Upper lobe of left lung (tissue), 6 donors: ENCODE measurements at regions not wholly inside any gene's neighbourhood (a gene's known extent, or its start where the extent isn't known, plus 50 kb on each side); places are given as distances from the start of the nearest gene placed in this dataset.
A peak's percentile ranks its signal among the peaks of the same experiment; 100 is the strongest.

Experiments used
- ATAC-seq, 2 donors: fragments of 200-7000 bp; cut with Tn5 transposase; one replicate each; pipeline ENCODE4 v1.9.1; 2022; ENCODE audit warnings: mild to moderate bottlenecking in 2 of 2, moderate library complexity in 2 of 2; ENCODE audit not compliant: low FRiP score in 2 of 2
- DNase-seq, 2 donors: peaks; one replicate each; pipeline ENCODE4 v3.0.0-alpha.2; 2019 to 2020
- H3K27ac ChIP-seq, 4 donors: fragments of 200-600 bp; sonication (generic); one replicate each; pipeline ENCODE4 v1.5.1; 2016 to 2019
- H3K27me3 ChIP-seq, 4 donors: fragments of 200-600 bp; sonication (generic); one replicate each; pipeline ENCODE4 v1.5.1; 2017 to 2019
- H3K36me3 ChIP-seq, 4 donors: fragments of 200-600 bp; sonication (generic); one replicate each; pipeline ENCODE4 v1.5.1; 2016 to 2019
- H3K4me1 ChIP-seq, 4 donors: fragments of 200-600 bp; sonication (generic); one replicate each; pipeline ENCODE4 v1.5.1; 2018 to 2019
- H3K4me3 ChIP-seq, 4 donors: fragments of 200-600 bp; sonication (generic); one replicate each; pipeline ENCODE4 v1.5.1; 2017 to 2019; ENCODE audit warnings: mild to moderate bottlenecking in 2 of 4, moderate library complexity in 1 of 4
- H3K9me3 ChIP-seq, 4 donors: fragments of 200-600 bp; sonication (generic); one replicate each; pipeline ENCODE4 v1.5.1; 2018 to 2019
- CTCF ChIP-seq, 6 experiments: fragments of 450-650 bp in 4 of 6; fragments of 200-600 bp in 2 of 6; sonication (generic) in 2 of 6; IDR thresholded peaks; one replicate each; pipeline ENCODE4 v1.5.1; 2016 to 2019; ENCODE audit warnings: antibody characterized with exemption in 6 of 6
- EP300 ChIP-seq, 4 donors: sonication (generic); formaldehyde crosslinking; IDR thresholded peaks; one replicate each; pipeline ENCODE4 v1.5.1; 2017; ENCODE audit warnings: antibody characterized with exemption in 4 of 4, control low read depth in 2 of 4
- POLR2A ChIP-seq, 4 donors: fragments of 450-650 bp; IDR thresholded peaks; one replicate each; pipeline ENCODE4 v1.5.1; 2016 to 2017; ENCODE audit warnings: antibody characterized with exemption in 4 of 4, mild to moderate bottlenecking in 2 of 4
- POLR2AphosphoS5 ChIP-seq, 2 donors: sonication (generic); formaldehyde crosslinking; IDR thresholded peaks; one replicate each; pipeline ENCODE4 v1.5.1; 2017; ENCODE audit warnings: antibody characterized with exemption in 2 of 2
- WGBS, 2 donors: methylation state at CpG; one replicate each; pipeline ENCODE4 v1.1.5; 2017 to 2018; 5-methylcytosine and 5-hydroxymethylcytosine counted together
- donor health status: DM: no; HTN: no; CAD: no; lungs with moderate emphysema.
- donor health status: DM: no; HTN: yes; CAD: no; lungs with severe emphysema.

GRCh38 chr21:8991088-8991907 is 1530.1 kb upstream of the TPTE start:
- H3K4me3 ChIP-seq = no peak overlapping the region
- no peak overlapping the region for H3K27ac ChIP-seq
- H3K36me3 ChIP-seq = no peaks in the 10 kb centered on the region
- no peak for ATAC-seq
- no peak for TF ChIP-seq CTCF (IDR thresholded peaks at IDR 0.05)
- peaks cover 0 to 2% (median 0%) of the 10 kb centered on the region in 4 donors for H3K27me3 ChIP-seq
- no peak for DNase-seq
- H3K9me3 ChIP-seq = peaks cover 0 to 6% (median 4%) of the 10 kb centered on the region in 4 donors
- WGBS, 2 donors = 60% methylated on average over 14 of the region's 14 CpGs
- H3K4me1 ChIP-seq = no peaks in the 10 kb centered on the region

- DNase-seq (no peak), ATAC-seq (peak; percentile 4 to 28)
- Histone ChIP-seq H3K27ac (no peak overlapping the region), H3K4me1 (no peaks in the 10 kb centered on the region), H3K36me3 (no peaks in the 10 kb centered on the region), H3K4me3 (no peak overlapping the region), H3K9me3 (peaks cover 0 to 6% (median 4%) of the 10 kb centered on the region in 4 donors), H3K27me3 (peaks cover 0 to 2% (median 0%) of the 10 kb centered on the region in 4 donors)
- 47% methylated on average over 3 of the region's 3 CpGs for WGBS, 2 donors
- TF ChIP-seq CTCF (IDR thresholded peaks at IDR 0.05) (no peak), POLR2AphosphoS5 (IDR thresholded peaks at IDR 0.05) (no peak), EP300 (IDR thresholded peaks at IDR 0.05) (no peak), POLR2A (IDR thresholded peaks at IDR 0.05) (no peak)
These were observed 1529.3 kb upstream of the TPTE start for GRCh38 chr21:8991968-8992621.

GRCh38 chr21:8992731-8993174 is 1528.6 kb upstream of the TPTE start:
- peaks cover 0 to 6% (median 4%) of the 10 kb centered on the region in 4 donors for H3K9me3 ChIP-seq
- H3K4me3 ChIP-seq = no peak overlapping the region
- H3K27me3 ChIP-seq = peaks cover 0 to 2% (median 0%) of the 10 kb centered on the region in 4 donors
- no peak for TF ChIP-seq POLR2A (IDR thresholded peaks at IDR 0.05)
- TF ChIP-seq EP300 (IDR thresholded peaks at IDR 0.05) = no peak
- TF ChIP-seq CTCF (IDR thresholded peaks at IDR 0.05) = no peak
- no peak for TF ChIP-seq POLR2AphosphoS5 (IDR thresholded peaks at IDR 0.05)
- H3K4me1 ChIP-seq = no peaks in the 10 kb centered on the region
- H3K36me3 ChIP-seq = no peaks in the 10 kb centered on the region
- H3K27ac ChIP-seq = no peak overlapping the region
- ATAC-seq = peak; percentile 45 to 70
- 54 to 62% methylated on average over 6 of the region's 6 CpGs for WGBS, 2 donors
- no peak for DNase-seq

GRCh38 chr21:8993284-8993942 is 1528.0 kb upstream of the TPTE start:
- 33 to 39% methylated on average over 3 of the region's 3 CpGs for WGBS, 2 donors
- no peaks in the 10 kb centered on the region for H3K36me3 ChIP-seq
- H3K27ac ChIP-seq = no peak overlapping the region
- DNase-seq = no peak
- TF ChIP-seq POLR2AphosphoS5 (IDR thresholded peaks at IDR 0.05) = no peak
- TF ChIP-seq POLR2A (IDR thresholded peaks at IDR 0.05) = no peak
- TF ChIP-seq EP300 (IDR thresholded peaks at IDR 0.05) = no peak
- no peak for TF ChIP-seq CTCF (IDR thresholded peaks at IDR 0.05)
- peak; percentile 22 to 49 for ATAC-seq
- no peak overlapping the region for H3K4me3 ChIP-seq
- H3K27me3 ChIP-seq = peaks cover 0 to 2% (median 0%) of the 10 kb centered on the region in 4 donors
- H3K4me1 ChIP-seq = no peaks in the 10 kb centered on the region
- H3K9me3 ChIP-seq = peaks cover 0 to 6% (median 4%) of the 10 kb centered on the region in 4 donors
